Liver (tissue), 3 donors: ENCODE measurements at regions not wholly inside any gene's neighbourhood (a gene's known extent, or its start where the extent isn't known, plus 50 kb on each side); places are given as distances from the start of the nearest gene placed in this dataset.

Experiments used
- ATF3 ChIP-seq: IDR thresholded peaks from 2 replicates; pipeline ENCODE4 v1.6.1; 2016; ENCODE audit warnings: antibody characterized with exemption
- CTCF ChIP-seq: fragments of 150-350 bp; IDR thresholded peaks from 2 replicates; pipeline ENCODE4 v1.5.1; 2017; ENCODE audit warnings: improper control_type of control experiment, low read depth, low read length; ENCODE audit not compliant: missing input control
- EGR1 ChIP-seq, 2 donors: IDR thresholded peaks; 2 replicates each; pipeline ENCODE4 v1.6.1; 2016 to 2018; ENCODE audit warnings: antibody characterized with exemption in 2 of 2, low read depth in 2 of 2
- FOXA1 ChIP-seq: IDR thresholded peaks from 2 replicates; pipeline ENCODE4 v1.6.1; 2016; ENCODE audit warnings: antibody characterized with exemption
- GABPA ChIP-seq, 2 donors: IDR thresholded peaks in 1 of 2; conservative IDR thresholded peaks in 1 of 2; 2 replicates each; pipeline ENCODE4 v1.6.1; 2016; ENCODE audit warnings: antibody characterized with exemption in 2 of 2, mild to moderate bottlenecking in 1 of 2, moderate library complexity in 1 of 2
- JUND ChIP-seq, 2 donors: IDR thresholded peaks; 2 replicates each; pipeline ENCODE4 v1.6.1; 2016; ENCODE audit warnings: antibody characterized with exemption in 2 of 2
- MAX ChIP-seq: IDR thresholded peaks from 2 replicates; pipeline ENCODE4 v1.6.1; 2016; ENCODE audit warnings: antibody characterized with exemption
- RAD21 ChIP-seq, 2 donors: IDR thresholded peaks; 2 replicates each; pipeline ENCODE4 v1.6.1; 2016; ENCODE audit warnings: antibody characterized with exemption in 2 of 2, mild to moderate bottlenecking in 2 of 2
- REST ChIP-seq: IDR thresholded peaks from 2 replicates; pipeline ENCODE4 v1.6.1; 2016; ENCODE audit warnings: antibody characterized with exemption, mild to moderate bottlenecking
- SP1 ChIP-seq: IDR thresholded peaks from 2 replicates; pipeline ENCODE4 v1.6.1; 2018; ENCODE audit warnings: antibody characterized with exemption, mild to moderate bottlenecking
- TAF1 ChIP-seq: conservative IDR thresholded peaks from 2 replicates; pipeline ENCODE4 v1.6.1; 2016; ENCODE audit warnings: antibody characterized with exemption, mild to moderate bottlenecking
- donor health status: healthy.
- donor health status: healthy.

GRCh38 chr13:72559716-72560115 lies 167.7 kb downstream of the MZT1 start:
- TF ChIP-seq CTCF, result no peak
- TF ChIP-seq REST, result no peak
- TF ChIP-seq MAX, result no peak
- TF ChIP-seq GABPA (IDR thresholded peaks at IDR 0.05 in 1 of 2, conservative IDR thresholded peaks at IDR 0.05 in 1 of 2), result no peak
- TF ChIP-seq JUND (IDR thresholded peaks at IDR 0.05), result no peak
- no peak for TF ChIP-seq RAD21 (IDR thresholded peaks at IDR 0.05)
- TF ChIP-seq ATF3, result no peak
- no peak for TF ChIP-seq TAF1
- no peak for TF ChIP-seq FOXA1
- TF ChIP-seq EGR1 (IDR thresholded peaks at IDR 0.05; ENCODE audit: low read depth in 2 of 2), result no peak
- no peak for TF ChIP-seq SP1
